ENCODE measurements at regions not wholly inside any gene's neighbourhood (a gene's known extent, or its start where the extent isn't known, plus 50 kb on each side); places are given as distances from the start of the nearest gene placed in this dataset.

GRCh38 chr7:42617806-42618457 is 293.9 kb downstream of the C7orf25 start:
- ATAC-seq (ENCODE audit: low read depth) (no peak), DNase-seq (ENCODE audit: low spot score) (no peak)
- Histone ChIP-seq H3K9me3 (ENCODE audit: severe bottlenecking) (no peaks in the 10 kb centered on the region), H3K27me3 (ENCODE audit: insufficient read depth, poor library complexity, severe bottlenecking) (no peaks in the 10 kb centered on the region), H3K4me3 (ENCODE audit: severe bottlenecking) (no peak overlapping the region), H3K27ac (ENCODE audit: poor library complexity, severe bottlenecking) (no peak overlapping the region), H3K4me1 (ENCODE audit: insufficient read depth, poor library complexity, severe bottlenecking) (peaks cover 7% of the 10 kb centered on the region), H3K36me3 (ENCODE audit: low read depth) (no peaks in the 10 kb centered on the region)
- TF ChIP-seq CTCF (IDR thresholded peaks at IDR 0.05; ENCODE audit: poor library complexity, severe bottlenecking), result no peak

- no peak for ATAC-seq (ENCODE audit: low read depth)
- TF ChIP-seq CTCF (IDR thresholded peaks at IDR 0.05; ENCODE audit: poor library complexity, severe bottlenecking), result no peak
- Histone ChIP-seq H3K9me3 (ENCODE audit: severe bottlenecking) (no peaks in the 10 kb centered on the region), H3K27me3 (ENCODE audit: insufficient read depth, poor library complexity, severe bottlenecking) (no peaks in the 10 kb centered on the region), H3K36me3 (ENCODE audit: low read depth) (no peaks in the 10 kb centered on the region), H3K4me1 (ENCODE audit: insufficient read depth, poor library complexity, severe bottlenecking) (peaks cover 7% of the 10 kb centered on the region), H3K27ac (ENCODE audit: poor library complexity, severe bottlenecking) (no peak overlapping the region), H3K4me3 (ENCODE audit: severe bottlenecking) (no peak overlapping the region)
- DNase-seq (ENCODE audit: low spot score), result no peak
Observed at GRCh38 chr7:42617071-42617765, 294.7 kb downstream of the C7orf25 start.

- no peaks in the 10 kb centered on the region for H3K36me3 ChIP-seq (ENCODE audit: low read depth)
- peaks cover 7% of the 10 kb centered on the region for H3K4me1 ChIP-seq (ENCODE audit: insufficient read depth, poor library complexity, severe bottlenecking)
- TF ChIP-seq CTCF (IDR thresholded peaks at IDR 0.05; ENCODE audit: poor library complexity, severe bottlenecking), result no peak
- no peaks in the 10 kb centered on the region for H3K27me3 ChIP-seq (ENCODE audit: insufficient read depth, poor library complexity, severe bottlenecking)
- H3K27ac ChIP-seq (ENCODE audit: poor library complexity, severe bottlenecking), result no peak overlapping the region
- ATAC-seq (ENCODE audit: low read depth) (no peak), DNase-seq (ENCODE audit: low spot score) (no peak)
- H3K9me3 ChIP-seq (ENCODE audit: severe bottlenecking), result no peaks in the 10 kb centered on the region
- H3K4me3 ChIP-seq (ENCODE audit: severe bottlenecking), result no peak overlapping the region
Observed at GRCh38 chr7:42614636-42615035, 297.2 kb downstream of the C7orf25 start.

GRCh38 chr7:42611961-42612360 is 299.9 kb downstream of the C7orf25 start:
- Histone ChIP-seq H3K27ac (ENCODE audit: poor library complexity, severe bottlenecking) (no peak overlapping the region), H3K4me3 (ENCODE audit: severe bottlenecking) (no peak overlapping the region), H3K9me3 (ENCODE audit: severe bottlenecking) (no peaks in the 10 kb centered on the region), H3K4me1 (ENCODE audit: insufficient read depth, poor library complexity, severe bottlenecking) (no peaks in the 10 kb centered on the region), H3K36me3 (ENCODE audit: low read depth) (no peaks in the 10 kb centered on the region), H3K27me3 (ENCODE audit: insufficient read depth, poor library complexity, severe bottlenecking) (no peaks in the 10 kb centered on the region)
- ATAC-seq (ENCODE audit: low read depth) (no peak), DNase-seq (ENCODE audit: low spot score) (no peak)
- no peak for TF ChIP-seq CTCF (IDR thresholded peaks at IDR 0.05; ENCODE audit: poor library complexity, severe bottlenecking)

Data from RWPE2 (cell line).